HG02852 (cell line): ENCODE measurements at regions not wholly inside any gene's neighbourhood (a gene's known extent, or its start where the extent isn't known, plus 50 kb on each side); places are given as distances from the start of the nearest gene placed in this dataset.

Source experiments
- ATAC-seq: cut with Tn5 transposase; IDR thresholded peaks from one replicate; pipeline ENCODE4 v1.9.1; 2021; ENCODE audit warnings: mild to moderate bottlenecking, moderate library complexity; ENCODE audit not compliant: unreplicated experiment

DNA sequence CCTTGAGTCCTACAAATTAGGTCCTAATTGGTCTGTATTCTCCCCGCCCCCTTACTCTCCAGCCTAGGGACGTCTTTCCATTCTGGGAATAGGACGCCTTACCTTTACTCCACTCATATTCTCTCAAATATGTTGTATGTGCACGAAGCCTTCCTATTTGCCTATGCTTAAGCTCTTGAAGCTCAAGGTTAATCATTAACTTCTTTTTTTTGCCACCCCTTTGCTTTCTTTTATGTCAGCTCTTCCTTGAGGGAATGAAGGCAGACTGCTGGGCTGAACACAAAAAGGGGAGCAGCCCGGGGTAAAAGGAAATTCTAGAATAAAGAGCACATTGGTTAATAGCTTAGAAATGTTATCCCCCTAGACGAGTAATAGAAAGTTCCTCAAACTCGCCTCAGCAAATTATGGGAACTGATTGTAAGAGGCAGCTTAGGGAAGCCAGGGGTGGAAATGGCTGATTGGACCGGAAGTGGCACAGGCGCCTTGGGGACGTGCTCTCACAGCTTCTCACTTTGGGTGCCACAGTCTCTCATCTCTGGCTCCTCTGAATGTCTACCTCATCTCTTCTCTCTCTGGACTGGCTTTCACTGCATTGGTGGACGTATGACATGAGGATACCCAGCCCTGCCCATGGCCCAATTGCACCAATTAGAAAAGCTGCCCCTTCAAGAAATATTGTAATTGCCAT lies 122.3 kb upstream of the IL12B start:
- no peak for ATAC-seq

DNA sequence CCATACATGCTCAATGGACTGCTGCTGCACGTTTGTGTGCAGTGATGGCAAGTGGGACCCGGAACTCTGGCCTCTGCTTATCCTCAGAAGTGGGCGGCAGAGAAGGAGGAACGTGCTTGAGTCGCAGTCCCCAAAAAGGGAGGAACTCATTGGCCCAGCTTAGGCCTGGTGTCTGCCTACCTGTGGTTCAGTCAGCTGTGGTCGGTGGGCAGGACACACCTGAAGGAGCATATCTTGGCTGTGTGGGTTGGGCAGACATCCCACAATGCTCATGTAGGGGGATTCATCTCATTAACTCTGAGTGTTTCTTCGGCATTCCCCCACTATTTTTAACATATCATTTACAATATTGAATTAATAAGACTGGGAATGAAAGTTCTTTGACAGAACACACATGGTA lies 122.9 kb upstream of the IL12B start:
- no peak for ATAC-seq

DNA sequence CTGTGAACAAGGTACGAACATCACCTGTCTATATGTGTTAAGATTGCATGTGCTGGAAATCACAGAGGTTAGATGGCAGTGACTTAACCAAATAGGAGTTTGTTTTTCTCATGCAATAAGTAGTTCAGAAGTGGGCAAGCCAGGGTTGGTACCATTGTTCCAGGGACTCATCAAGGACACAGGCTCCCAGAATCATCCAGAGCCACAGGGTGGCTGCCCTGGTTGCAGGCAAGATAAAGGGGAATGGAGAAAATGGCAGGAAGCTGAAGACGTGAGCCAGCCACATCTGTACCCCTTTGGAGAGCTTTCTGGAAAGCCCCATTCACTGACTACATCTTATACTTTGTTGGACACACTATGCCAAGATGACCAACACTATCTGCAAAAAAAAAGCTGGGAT lies 126.0 kb upstream of the IL12B start:
- peak; percentile 1 for ATAC-seq

DNA sequence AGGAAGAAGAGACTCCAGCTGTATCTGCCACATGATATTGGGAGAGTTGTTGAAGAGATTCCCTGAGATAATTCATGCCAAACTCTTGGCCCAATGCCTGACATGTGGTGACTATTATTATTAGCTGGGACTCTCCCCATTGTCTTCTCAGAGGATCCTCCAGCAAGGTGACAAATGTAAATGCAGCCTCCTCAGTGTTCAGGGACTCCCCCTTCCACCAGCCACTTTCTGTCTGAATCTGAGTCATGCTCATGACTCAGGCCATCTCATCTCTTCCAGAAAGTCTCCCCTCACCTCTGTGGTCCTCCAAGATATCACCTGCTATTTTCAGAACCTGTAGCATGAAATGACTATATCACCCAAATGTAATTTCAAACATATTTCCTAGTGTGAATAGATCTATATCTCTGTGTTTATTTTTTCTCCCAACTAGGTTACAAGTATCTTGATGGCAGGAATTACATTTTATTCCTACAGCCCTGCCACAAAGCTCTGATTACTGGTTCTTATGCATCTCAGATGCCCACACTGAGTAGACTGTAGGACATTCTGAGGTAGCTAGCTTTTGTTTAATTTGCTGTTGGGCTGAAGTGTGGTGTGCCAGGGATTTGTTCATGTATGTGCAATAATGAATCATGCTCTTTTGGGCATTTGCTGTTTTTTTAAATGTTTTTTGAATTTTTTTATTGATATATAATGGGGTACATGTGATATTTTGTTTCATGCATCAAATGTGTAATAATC lies 126.6 kb upstream of the IL12B start:
- ATAC-seq: peak; percentile 84

DNA sequence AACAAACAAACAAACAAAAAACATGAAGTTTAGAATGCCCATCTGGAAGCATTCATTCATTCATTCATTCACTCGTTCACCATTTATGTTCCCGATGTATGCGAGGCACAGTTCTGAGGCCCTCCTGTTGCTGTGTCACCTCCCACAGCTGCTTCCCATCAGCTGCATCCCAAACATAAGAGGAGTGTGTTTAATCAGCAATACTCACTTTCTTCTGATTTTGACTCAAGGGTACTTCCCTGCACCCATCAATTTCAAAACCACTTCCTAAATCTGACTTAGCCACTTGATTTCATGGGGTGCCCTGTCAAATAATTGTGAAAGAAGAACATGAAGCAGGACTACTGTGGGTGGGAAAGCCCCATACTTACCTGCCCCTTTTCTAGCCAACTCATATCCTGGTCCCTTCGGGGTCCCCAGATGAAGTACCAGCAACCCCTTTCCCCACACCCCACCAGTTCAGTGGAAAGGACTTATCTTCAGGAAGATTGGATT lies 128.0 kb upstream of the IL12B start:
- ATAC-seq: peak; percentile 42

DNA sequence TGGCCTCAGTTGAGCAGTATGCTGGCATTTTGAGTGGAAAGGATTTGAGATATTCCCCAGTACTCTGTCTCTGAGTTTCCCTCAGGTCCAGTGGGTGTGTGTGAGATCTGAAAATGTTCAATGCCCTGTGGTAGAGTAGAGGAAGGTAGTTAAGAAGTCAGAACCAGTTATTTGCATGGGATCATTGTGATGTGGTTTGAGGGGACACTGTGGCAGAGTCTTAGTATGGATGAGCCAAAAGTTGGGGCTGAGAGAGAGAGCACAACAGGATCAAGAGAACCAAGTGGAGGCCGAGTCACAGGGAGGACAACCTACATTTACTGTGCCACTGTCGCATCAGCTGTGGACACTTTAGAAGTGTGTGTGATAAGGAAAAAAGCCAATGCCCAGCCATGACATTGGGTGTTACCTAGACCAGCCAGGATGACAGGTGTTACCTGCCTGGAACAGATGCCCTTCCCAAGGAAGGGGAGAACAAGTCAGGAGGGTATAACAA lies 128.9 kb upstream of the IL12B start:
- no peak for ATAC-seq

DNA sequence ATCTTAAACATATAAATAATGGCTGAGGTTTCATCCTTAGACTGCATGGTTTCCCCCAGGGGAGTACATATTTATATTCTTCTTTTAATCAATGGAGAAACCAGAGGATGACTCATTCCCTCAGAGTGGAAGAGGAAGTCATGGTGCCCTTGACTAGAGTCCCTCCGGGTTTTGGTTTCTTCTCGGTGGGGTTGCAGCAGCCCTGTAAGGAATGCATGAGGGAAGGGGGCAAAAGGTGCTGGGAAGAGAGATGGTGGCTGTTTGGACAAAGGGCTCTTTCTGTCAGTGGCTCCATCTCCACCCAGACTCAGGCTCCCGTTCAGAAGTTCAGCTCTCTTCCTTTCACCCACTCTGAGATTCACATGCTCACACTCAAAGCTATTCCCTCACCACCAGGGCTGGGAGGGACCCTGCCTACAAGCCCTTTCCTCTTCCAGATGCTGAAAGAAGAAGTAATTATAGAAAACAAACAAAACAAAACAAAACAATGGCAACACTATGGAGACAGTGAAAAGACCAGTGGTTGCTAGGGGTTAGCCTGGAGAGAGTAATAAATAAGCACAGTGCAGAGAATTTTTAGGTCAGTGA lies 129.8 kb upstream of the IL12B start:
- ATAC-seq: no peak

DNA sequence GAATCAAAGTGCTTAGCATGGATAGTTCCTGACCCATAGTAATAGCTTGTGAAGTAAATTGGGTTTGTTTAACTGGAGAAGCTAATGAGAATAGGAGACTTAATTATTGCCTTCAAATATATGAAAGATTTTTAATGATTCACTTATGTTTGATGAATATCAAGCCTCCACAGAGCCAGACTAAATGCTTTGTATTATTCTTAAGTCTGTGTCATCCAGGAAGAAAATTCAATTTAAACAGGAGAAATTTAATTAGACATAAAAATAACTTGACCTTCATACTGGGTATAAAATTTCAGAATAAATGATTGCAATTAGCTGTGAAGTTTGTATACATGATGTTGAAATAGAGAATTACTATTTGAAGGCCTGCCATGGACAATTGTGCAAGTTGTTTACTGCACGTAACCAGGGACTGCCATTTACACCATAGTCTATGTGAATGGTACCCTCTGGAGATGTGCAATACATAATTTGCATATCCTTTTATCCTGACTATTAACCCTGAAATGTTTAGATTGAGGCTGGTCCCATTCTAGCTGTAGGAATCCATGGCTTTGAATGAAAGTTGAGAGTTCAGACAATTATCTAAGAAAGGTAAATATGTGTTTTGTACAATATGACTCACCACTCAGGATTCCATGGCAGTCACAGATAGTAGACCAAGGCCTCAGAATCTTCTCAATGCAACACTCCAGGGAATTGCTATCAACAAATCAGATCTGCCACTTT lies 133.5 kb upstream of the IL12B start:
- ATAC-seq: no peak

DNA sequence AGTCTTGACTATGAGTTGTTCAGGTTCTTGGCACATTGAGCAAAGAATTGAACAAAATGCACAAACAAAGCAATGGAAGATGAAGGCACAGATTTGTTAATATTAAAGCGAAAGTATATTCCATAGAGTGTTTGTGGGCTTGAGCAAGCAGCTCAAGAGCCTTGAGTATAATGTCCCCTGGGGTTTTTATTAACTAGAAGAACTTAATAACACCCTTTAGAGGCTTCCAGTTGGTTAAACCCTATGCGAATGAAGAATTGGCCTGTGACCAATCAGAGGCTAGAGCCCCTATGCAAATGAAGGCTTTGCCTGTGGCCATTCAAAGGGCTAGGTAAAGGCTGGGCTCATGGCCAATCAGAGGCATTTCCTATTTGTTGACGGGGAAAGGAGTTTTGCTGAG lies 135.3 kb upstream of the IL12B start:
- no peak for ATAC-seq

DNA sequence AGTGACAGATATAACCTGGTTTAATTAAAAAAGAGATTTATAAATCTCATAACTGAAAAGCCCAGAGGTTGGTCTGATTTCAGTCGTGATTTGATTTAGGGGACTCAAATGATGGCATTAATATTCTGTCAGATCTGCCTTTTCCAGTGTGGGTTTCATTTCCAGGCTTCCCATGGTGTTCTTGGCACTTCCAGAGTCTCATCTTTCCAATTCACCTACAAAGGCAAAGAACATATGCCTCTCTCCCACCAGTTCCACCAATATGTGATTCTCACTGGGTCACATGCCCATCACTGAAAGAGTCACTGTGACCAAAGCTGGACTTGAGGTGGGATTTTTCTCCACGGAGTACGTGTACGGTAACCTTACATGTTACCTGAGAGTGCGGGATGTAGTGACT lies 137.4 kb upstream of the IL12B start:
- ATAC-seq: no peak

DNA sequence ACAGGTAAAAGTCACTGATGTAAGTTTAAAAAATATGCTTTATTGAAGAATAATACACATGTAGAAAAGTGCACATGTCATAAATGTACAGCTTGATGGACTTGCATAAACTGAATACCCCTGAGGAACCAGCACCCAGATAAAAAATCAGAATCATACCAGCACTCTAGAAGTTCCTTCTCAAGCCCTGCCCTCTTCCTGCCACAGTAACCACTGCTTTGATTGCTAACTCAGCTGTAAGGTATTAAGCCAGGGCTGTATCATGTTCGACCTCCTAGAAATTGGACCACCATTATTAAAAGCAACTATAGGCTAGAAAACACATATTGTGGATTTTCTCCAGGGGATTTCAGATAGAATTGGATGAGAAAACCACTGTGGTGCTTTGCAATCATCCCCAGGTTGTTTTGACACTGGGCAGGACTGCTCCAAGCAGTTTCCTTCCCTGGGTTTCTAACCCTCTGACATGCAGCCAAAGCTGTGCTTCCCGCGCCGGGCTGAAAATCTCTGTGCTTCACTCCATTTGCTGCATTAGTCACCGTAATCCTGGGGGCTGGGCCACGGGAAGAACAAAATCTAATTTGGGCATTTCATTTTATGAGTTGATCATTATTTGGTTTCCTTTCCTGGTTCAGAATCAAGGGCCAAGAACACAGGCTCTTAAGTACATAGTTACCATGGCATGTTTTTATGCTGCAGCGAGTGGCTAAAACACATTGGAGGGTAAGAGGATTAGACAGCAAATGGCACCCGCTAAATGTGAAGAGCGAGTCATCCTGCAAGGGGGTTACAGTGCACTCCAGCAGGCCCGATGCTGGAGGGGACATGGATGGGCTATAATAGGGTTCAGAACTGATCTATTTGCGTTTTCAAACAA lies 139.4 kb upstream of the IL12B start:
- no peak for ATAC-seq

DNA sequence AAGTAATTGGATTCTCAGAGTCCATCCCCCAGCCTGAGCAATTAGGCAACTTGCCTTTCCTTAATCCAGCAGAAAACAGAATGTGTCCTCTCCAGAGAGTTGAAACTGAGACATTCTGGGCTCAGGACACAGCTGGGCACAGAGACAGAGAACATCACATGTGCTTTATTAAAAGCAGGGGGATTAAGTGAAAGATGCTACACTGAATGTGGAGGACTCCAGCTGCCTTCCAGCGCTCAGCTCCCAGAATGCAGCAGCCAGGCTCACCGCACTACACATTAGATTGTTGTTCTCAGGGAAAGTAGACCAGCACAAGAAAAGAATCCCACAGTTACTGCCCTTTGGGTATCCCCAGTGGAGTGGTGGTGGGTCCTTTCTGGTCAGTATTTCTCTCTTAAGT lies 141.6 kb upstream of the IL12B start:
- ATAC-seq: no peak

DNA sequence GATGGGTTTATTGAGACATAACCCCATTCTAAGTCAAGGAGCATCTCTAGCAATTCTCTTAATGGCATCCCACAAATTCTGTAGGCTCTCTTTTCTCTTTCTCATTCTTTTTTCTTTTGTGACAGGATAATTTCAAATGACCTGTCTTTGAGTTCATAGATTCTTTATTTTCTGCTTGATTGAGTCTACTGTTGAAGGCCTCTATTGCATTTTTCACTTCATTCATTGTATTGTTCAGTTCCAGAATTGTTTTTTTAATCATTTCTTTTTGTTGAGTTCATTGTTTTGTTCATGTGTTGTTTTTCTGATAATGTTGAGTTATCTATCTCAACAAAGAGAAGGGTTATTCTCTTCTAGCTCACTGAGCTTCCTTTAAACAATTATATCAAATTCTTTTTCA lies 144.7 kb upstream of the IL12B start:
- ATAC-seq: no peak

DNA sequence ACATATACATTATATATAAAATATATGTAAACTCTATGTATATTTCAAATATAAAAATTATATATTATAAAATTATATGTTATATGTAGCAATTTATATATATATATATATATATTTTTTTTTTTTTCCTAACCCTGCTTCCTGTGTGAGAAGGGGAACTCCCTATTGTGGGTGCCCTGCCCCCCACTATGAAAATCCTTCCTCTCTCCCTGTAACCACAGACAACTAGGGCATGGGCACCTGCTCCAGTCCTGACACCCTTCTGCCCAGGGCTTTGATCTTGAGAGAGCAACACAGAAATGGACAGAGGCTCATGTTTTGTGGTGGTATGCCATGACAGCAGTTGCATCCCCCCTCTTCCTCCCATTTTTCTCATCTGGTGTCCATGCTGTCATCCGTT lies 148.7 kb upstream of the IL12B start:
- ATAC-seq: no peak

DNA sequence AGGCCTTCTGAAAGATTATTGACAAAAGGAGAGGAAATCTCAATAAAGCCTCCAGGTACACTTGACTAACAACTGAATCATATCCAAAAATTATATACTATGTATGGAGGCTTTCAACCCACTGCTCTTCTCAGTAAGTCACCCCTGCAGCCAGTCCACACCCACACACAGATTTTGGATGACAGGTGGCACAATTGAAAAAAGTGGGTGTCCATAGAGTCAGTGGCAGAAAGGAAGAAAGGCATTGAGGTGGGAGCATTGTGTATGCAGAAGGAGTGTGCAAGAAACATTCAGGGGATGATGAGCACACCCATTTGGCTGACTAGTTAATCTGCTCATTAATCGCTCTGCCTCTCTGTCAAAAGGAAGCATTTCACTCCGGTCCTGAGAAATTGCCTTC lies 150.6 kb upstream of the IL12B start:
- ATAC-seq: no peak

DNA sequence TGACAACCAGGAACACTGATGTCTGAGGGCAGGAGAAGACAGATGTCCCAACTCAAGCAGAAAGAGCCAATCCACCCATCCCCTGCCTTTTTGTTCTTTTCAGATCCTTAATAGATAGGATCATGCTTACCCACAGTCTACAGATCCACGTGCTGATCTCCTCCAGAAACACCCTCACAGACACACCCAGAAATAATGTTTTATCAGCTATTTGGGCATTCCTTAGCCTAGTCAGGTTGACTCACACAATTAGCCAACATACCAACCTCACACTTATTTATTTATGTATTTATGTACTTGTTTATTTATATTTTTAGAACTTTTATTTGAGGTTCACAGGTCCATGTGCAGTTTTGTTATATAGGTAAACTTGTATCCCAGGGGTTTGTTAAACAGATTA lies 151.5 kb upstream of the IL12B start:
- no peak for ATAC-seq

DNA sequence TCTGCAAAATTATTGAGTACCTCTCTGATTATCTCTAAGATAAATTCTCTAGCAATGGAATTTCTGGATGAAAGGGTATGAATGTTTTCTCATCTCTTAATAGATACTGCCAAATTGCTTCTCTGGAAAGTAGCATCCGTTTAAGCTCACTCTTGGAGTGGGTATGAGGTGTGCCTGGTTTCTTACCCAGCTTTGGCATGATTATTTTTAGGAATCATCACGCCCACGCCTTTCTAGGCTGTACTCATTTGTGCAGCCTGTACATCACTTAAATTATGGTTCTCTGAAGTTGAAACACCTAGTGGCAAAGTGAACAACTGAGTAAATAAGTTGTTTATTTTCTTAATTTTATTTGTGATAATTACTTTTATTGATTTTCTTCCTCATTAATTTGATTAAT lies 156.5 kb upstream of the IL12B start:
- no peak for ATAC-seq

DNA sequence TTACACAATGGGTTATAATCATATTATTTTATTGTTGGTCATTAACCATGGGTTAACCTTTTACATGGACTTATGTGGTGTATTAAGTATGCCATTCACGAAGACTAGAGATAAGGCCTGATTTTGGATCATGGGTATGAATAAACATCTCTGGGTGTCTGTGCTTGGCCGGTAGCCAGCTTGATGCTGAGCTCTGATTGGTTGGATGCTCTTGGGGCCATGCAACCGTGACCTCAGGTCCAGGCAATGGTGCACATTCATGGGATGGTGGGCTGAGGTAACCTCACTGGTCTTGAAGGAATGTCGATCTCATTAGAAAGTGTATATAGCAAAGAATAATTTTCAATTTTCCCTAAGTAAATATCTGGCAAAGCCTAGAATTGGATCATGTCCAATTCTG lies 158.2 kb upstream of the IL12B start:
- ATAC-seq: no peak

DNA sequence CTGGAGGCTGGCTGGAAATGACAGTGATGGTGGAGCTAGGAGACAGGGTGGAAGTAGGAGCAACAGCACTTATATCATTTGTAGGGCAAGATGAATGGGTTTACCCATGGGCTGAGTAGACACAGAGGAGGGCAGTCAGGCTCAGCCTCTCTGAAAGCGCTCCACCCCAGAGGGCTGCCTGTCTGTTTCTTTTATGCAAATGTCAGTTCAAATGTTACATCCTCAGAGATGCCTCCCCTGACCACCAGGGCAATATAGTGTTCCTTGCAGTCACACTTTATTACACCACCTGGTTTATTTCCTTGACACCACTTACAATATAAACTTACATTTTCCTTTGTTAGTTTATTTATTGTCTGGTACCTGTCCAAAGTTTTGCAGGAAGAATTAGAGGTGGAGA lies 159.5 kb upstream of the IL12B start:
- no peak for ATAC-seq

DNA sequence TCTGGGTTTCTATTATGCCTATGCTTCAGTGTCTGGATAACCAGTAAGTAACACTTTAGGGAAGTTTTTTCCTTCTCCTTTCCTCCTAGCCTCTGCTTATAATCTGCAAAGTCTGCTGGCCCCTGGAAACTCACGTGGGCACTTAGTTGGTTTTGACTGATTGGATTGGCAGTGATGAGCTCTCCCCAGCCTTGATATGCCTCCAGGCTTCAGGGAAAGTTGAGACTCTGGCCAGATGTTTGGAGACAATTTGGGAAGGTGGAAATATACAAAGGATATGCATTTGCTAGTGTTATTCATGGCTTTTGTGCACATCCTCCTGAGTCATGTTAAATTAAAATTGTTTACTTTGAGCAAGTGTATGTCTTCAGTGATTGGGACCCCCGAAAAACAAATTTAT lies 160.2 kb upstream of the IL12B start:
- ATAC-seq: no peak
